Liver (tissue), 8 donors: ENCODE measurements at regions not wholly inside any gene's neighbourhood (a gene's known extent, or its start where the extent isn't known, plus 50 kb on each side); places are given as distances from the start of the nearest gene placed in this dataset.

Experiments
- DNase-seq: peaks from one replicate; pipeline ENCODE4 v3.0.0-alpha.2; 2017; ENCODE audit warnings: low spot score
- H3K27ac ChIP-seq, 2 donors: one replicate each; pipeline ENCODE4 v1.7.0; 2013; ENCODE audit warnings: inconsistent platforms in 2 of 2, low read length in 2 of 2, control low read depth in 1 of 2, low read depth in 1 of 2, mild to moderate bottlenecking in 1 of 2
- H3K27me3 ChIP-seq, 4 donors: one replicate each; pipeline versions ENCODE4 v1.6.1 to v1.7.0; 2013; ENCODE audit warnings: low read length in 3 of 4, inconsistent platforms in 1 of 4, mild to moderate bottlenecking in 1 of 4, moderate library complexity in 1 of 4; ENCODE audit not compliant: control insufficient read depth in 4 of 4, insufficient read depth in 4 of 4
- H3K36me3 ChIP-seq, 4 donors: one replicate each; pipeline versions ENCODE4 v1.6.1 to v1.7.0; 2013; ENCODE audit warnings: low read length in 3 of 4, mild to moderate bottlenecking in 3 of 4, low read depth in 1 of 4, moderate library complexity in 1 of 4; ENCODE audit not compliant: control insufficient read depth in 4 of 4, insufficient read depth in 3 of 4
- H3K4me1 ChIP-seq, 4 donors: one replicate each; pipeline versions ENCODE4 v1.6.1 to v1.7.0; 2013; ENCODE audit warnings: low read length in 3 of 4, mild to moderate bottlenecking in 3 of 4, moderate library complexity in 1 of 4; ENCODE audit not compliant: control insufficient read depth in 4 of 4, insufficient read depth in 4 of 4
- H3K4me3 ChIP-seq, 3 donors: one replicate each; pipeline versions ENCODE4 v1.6.1 to v1.7.0; 2013; ENCODE audit warnings: low read length in 3 of 3, control low read depth in 1 of 3, low read depth in 1 of 3, mild to moderate bottlenecking in 1 of 3
- H3K9ac ChIP-seq, 2 donors: one replicate each; pipeline ENCODE4 v1.7.0; 2013; ENCODE audit warnings: low read length in 2 of 2, mild to moderate bottlenecking in 2 of 2, moderate library complexity in 2 of 2, control low read depth in 1 of 2, low read depth in 1 of 2
- H3K9me3 ChIP-seq, 4 donors: one replicate each; pipeline versions ENCODE4 v1.6.1 to v1.7.0; 2013; ENCODE audit warnings: low read length in 3 of 4; ENCODE audit not compliant: control insufficient read depth in 4 of 4
- FOXA2 ChIP-seq: IDR thresholded peaks from 2 replicates; pipeline ENCODE4 v1.6.1; 2016; ENCODE audit warnings: antibody characterized with exemption
- GABPA ChIP-seq, 2 donors: IDR thresholded peaks in 1 of 2; conservative IDR thresholded peaks in 1 of 2; 2 replicates each; pipeline ENCODE4 v1.6.1; 2016; ENCODE audit warnings: antibody characterized with exemption in 2 of 2, mild to moderate bottlenecking in 1 of 2, moderate library complexity in 1 of 2
- HNF4G ChIP-seq: IDR thresholded peaks from 2 replicates; pipeline ENCODE4 v1.6.1; 2016; ENCODE audit warnings: antibody characterized with exemption
- NR2F2 ChIP-seq: IDR thresholded peaks from 2 replicates; pipeline ENCODE4 v1.6.1; 2016; ENCODE audit warnings: antibody characterized with exemption
- RAD21 ChIP-seq, 2 donors: IDR thresholded peaks; 2 replicates each; pipeline ENCODE4 v1.6.1; 2016; ENCODE audit warnings: antibody characterized with exemption in 2 of 2, mild to moderate bottlenecking in 2 of 2
- RXRA ChIP-seq, 2 donors: IDR thresholded peaks; 2 replicates each; pipeline ENCODE4 v1.6.1; 2017 to 2018; ENCODE audit warnings: antibody characterized with exemption in 2 of 2, mild to moderate bottlenecking in 1 of 2
- SP1 ChIP-seq: IDR thresholded peaks from 2 replicates; pipeline ENCODE4 v1.6.1; 2018; ENCODE audit warnings: antibody characterized with exemption, mild to moderate bottlenecking
- TAF1 ChIP-seq: conservative IDR thresholded peaks from 2 replicates; pipeline ENCODE4 v1.6.1; 2016; ENCODE audit warnings: antibody characterized with exemption, mild to moderate bottlenecking
- YY1 ChIP-seq: IDR thresholded peaks from 2 replicates; pipeline ENCODE4 v1.6.1; 2016; ENCODE audit warnings: antibody characterized with exemption, mild to moderate bottlenecking
- WGBS: extraction: QIAGEN DNeasy Blood & Tissue Kit; methylation state at CpG from one replicate; pipeline ENCODE4 v1.1.7; 2013; 5-methylcytosine and 5-hydroxymethylcytosine counted together
- TF ChIP-seq, protein P1 (sequence below): fragments of 150-350 bp; IDR thresholded peaks from 2 replicates; pipeline ENCODE4 v1.5.1; 2017; ENCODE audit warnings: improper control_type of control experiment, low read depth, low read length; ENCODE audit not compliant: missing input control
- TF ChIP-seq, protein P2 (sequence below): IDR thresholded peaks from 2 replicates; pipeline ENCODE4 v1.6.1; 2016; ENCODE audit warnings: antibody characterized with exemption
- TF ChIP-seq, protein P3 (sequence below): IDR thresholded peaks from 2 replicates; pipeline ENCODE4 v1.6.1; 2016; ENCODE audit warnings: antibody characterized with exemption
- donor health status: healthy.
- donor health status: healthy.
- donor health status: healthy.
- donor health status: healthy.
- donor health status: healthy.

DNA sequence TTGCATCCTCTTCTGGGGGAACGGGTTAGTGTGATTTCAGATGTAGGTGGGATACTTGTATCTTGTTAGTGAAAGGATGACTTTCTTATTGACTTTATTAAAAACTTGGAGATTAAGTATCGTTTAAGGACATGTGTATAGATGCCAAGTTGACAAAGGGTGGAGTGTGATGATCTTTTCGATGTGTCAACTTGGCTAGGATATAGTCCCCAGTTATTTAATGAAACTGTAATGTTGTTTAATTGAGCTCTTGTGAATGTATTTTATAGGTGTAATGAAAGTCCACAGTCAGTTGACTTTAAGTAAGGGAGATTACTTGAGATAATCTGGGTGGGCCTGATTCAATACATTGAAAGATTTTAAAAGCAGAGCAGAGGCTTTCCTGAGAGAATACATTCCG is 127.0 kb downstream of the AASDH start:
- no peak overlapping the region for H3K9ac ChIP-seq
- TF ChIP-seq RXRA (IDR thresholded peaks at IDR 0.05) = no peak
- TF ChIP-seq, protein P1, sequence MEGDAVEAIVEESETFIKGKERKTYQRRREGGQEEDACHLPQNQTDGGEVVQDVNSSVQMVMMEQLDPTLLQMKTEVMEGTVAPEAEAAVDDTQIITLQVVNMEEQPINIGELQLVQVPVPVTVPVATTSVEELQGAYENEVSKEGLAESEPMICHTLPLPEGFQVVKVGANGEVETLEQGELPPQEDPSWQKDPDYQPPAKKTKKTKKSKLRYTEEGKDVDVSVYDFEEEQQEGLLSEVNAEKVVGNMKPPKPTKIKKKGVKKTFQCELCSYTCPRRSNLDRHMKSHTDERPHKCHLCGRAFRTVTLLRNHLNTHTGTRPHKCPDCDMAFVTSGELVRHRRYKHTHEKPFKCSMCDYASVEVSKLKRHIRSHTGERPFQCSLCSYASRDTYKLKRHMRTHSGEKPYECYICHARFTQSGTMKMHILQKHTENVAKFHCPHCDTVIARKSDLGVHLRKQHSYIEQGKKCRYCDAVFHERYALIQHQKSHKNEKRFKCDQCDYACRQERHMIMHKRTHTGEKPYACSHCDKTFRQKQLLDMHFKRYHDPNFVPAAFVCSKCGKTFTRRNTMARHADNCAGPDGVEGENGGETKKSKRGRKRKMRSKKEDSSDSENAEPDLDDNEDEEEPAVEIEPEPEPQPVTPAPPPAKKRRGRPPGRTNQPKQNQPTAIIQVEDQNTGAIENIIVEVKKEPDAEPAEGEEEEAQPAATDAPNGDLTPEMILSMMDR = no peak
- no peak for TF ChIP-seq GABPA (IDR thresholded peaks at IDR 0.05 in 1 of 2, conservative IDR thresholded peaks at IDR 0.05 in 1 of 2)
- no peaks in the 10 kb centered on the region for H3K4me1 ChIP-seq
- H3K36me3 ChIP-seq = no peaks in the 10 kb centered on the region
- H3K27ac ChIP-seq = no peak overlapping the region
- no peak for DNase-seq
- WGBS = 85% methylated on average over 4 of the region's 4 CpGs
- no peak overlapping the region for H3K4me3 ChIP-seq
- H3K27me3 ChIP-seq = peaks cover 0 to 2% (median 0%) of the 10 kb centered on the region in 4 donors
- H3K9me3 ChIP-seq = no peaks in the 10 kb centered on the region

DNA sequence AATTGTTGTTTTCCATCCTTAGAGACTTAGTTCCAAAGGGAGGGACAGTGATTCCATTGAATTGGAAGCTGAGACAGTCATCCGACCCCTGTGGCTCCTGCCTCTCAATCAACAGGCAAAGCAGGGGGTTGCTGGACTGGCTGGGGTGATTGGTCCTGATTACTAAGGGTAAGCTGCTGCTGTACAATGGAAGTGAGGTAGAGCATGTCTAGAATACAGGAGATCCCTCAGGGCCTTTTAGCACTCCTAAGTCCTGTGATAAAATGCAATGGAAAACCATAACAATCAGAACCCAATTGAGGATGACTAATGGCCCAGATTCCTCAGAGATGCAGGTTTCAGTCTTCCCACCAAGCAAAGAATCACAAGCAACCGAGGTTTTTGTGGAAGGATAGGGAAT is 127.6 kb downstream of the AASDH start:
- WGBS = 80% methylated on average over 2 of the region's 2 CpGs
- no peak overlapping the region for H3K27ac ChIP-seq
- no peak overlapping the region for H3K4me3 ChIP-seq
- no peaks in the 10 kb centered on the region for H3K36me3 ChIP-seq
- no peak for DNase-seq
- peaks cover 0 to 2% (median 0%) of the 10 kb centered on the region in 4 donors for H3K27me3 ChIP-seq
- no peaks in the 10 kb centered on the region for H3K9me3 ChIP-seq
- TF ChIP-seq RXRA (IDR thresholded peaks at IDR 0.05) = no peak
- TF ChIP-seq NR2F2 = no peak
- H3K9ac ChIP-seq = no peak overlapping the region
- no peaks in the 10 kb centered on the region for H3K4me1 ChIP-seq

DNA sequence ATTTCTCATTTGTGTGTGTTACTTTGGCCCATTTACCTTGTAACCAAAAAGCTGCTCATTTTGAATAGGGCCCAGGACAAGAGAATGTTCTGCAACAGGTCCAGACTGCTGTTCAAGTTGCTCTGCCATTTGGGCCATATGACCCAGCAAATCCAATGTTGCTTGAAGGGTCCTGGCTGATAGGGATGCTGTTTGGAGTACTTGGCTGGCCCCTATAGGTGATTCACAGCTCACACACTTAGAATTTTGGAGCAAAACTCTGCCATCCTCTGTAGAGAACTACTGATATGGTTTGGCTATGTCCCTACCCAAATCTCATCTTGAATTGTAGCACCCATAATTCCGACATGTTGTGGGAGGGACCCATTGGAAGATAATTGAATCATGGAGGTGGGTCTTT is 131.5 kb downstream of the AASDH start:
- DNase-seq = no peak
- Histone ChIP-seq H3K27ac (no peak overlapping the region), H3K9me3 (no peaks in the 10 kb centered on the region), H3K4me3 (no peak overlapping the region), H3K27me3 (no peaks in the 10 kb centered on the region), H3K36me3 (no peaks in the 10 kb centered on the region), H3K9ac (no peak overlapping the region), H3K4me1 (no peaks in the 10 kb centered on the region)
- 95% methylated on average over 1 of the region's 1 CpG for WGBS
- TF ChIP-seq NR2F2 (no peak), HNF4G (no peak), YY1 (no peak), TAF1 (no peak)
- TF ChIP-seq, protein P2, sequence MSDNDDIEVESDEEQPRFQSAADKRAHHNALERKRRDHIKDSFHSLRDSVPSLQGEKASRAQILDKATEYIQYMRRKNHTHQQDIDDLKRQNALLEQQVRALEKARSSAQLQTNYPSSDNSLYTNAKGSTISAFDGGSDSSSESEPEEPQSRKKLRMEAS = no peak

DNA sequence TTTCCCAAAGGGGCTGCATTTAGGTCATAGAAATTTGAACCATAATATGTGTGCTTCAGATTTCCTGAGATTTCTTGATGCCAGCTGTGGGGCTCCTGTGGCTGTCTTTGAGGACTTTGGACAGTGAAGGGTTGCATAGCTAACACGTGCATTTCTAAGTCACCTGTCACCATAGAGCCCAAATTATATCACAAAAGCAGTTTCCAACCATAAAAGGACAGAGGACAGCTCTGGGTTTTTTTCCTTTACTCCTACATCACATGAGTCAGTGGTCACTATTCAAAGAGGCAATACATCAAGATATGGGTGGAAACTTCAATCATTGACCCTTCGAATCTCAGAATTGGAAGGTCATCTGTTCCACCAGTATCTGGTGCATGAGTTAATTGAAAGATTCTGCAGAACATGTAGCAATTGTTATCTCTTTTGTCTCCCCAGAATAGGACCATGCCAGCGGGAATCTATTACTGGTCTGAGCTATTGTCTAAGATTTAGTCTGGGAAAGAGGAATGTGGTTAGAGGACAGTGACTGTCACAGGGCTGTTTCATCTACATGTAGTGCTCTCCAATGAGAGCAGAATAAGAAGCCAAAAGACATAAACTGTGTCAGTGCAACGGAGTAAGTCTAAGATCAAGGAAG is 133.5 kb downstream of the AASDH start:
- no peak for DNase-seq
- Histone ChIP-seq H3K27me3 (no peaks in the 10 kb centered on the region), H3K9me3 (no peaks in the 10 kb centered on the region), H3K4me1 (no peaks in the 10 kb centered on the region), H3K9ac (no peak overlapping the region), H3K27ac (no peak overlapping the region), H3K36me3 (no peaks in the 10 kb centered on the region), H3K4me3 (no peak overlapping the region)
- TF ChIP-seq FOXA2 (no peak), RAD21 (IDR thresholded peaks at IDR 0.05) (no peak), SP1 (no peak), RXRA (IDR thresholded peaks at IDR 0.05) (no peak), YY1 (no peak), HNF4G (no peak), TAF1 (no peak)
- TF ChIP-seq, protein P3, sequence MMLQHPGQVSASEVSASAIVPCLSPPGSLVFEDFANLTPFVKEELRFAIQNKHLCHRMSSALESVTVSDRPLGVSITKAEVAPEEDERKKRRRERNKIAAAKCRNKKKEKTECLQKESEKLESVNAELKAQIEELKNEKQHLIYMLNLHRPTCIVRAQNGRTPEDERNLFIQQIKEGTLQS = no peak
- 77% methylated on average over 4 of the region's 4 CpGs for WGBS
